ENCODE measurements at regions not wholly inside any gene's neighbourhood (a gene's known extent, or its start where the extent isn't known, plus 50 kb on each side); places are given as distances from the start of the nearest gene placed in this dataset.

DNA sequence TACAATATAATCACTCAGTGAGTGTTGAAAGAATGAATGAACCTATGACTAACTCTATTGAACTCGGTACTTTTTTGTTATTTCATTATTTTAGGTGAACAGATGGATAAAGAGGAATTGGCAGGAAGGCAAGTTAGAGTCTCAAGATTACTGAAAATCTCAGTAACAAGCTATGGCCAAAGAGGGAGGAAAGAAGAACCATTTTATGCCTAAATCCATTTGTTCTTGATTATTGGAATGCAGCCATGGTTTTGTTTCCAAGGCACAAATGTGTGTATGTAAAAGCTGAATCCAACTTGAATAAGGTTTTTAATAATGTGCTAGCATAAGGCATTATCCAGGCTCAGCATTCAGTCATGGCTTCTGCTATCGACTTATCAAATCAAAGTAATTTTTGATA lies 196.4 kb downstream of the DTHD1 start:
- TF ChIP-seq CTCF (IDR thresholded peaks at IDR 0.05) (no peak), FOSL2 (IDR thresholded peaks at IDR 0.05) (no peak), FOSL2 (CRISPR knock-in tag; IDR thresholded peaks at IDR 0.05) (no peak), SMC3 (IDR thresholded peaks at IDR 0.05) (no peak), HDAC2 (IDR thresholded peaks at IDR 0.05) (no peak), POLR2A (IDR thresholded peaks at IDR 0.05; ENCODE audit: low read length) (no peak), MAFK (IDR thresholded peaks at IDR 0.05; ENCODE audit: partially characterized antibody) (no peak), BHLHE40 (IDR thresholded peaks at IDR 0.05; ENCODE audit: low read depth, low read length) (no peak), CEBPB (IDR thresholded peaks at IDR 0.05) (no peak), REST (IDR thresholded peaks at IDR 0.05) (no peak)
